Activated CD4-positive, alpha-beta T cell treated with anti-CD3 and anti-CD28 coated beads, Interleukin-2, amount 50 U/mL, for 1 hour (primary cell): ENCODE measurements at regions not wholly inside any gene's neighbourhood (a gene's known extent, or its start where the extent isn't known, plus 50 kb on each side); places are given as distances from the start of the nearest gene placed in this dataset.

ENCODE experiments used
- DNase-seq: peaks from one replicate; pipeline ENCODE4 v3.0.0-alpha.2; 2020

DNA sequence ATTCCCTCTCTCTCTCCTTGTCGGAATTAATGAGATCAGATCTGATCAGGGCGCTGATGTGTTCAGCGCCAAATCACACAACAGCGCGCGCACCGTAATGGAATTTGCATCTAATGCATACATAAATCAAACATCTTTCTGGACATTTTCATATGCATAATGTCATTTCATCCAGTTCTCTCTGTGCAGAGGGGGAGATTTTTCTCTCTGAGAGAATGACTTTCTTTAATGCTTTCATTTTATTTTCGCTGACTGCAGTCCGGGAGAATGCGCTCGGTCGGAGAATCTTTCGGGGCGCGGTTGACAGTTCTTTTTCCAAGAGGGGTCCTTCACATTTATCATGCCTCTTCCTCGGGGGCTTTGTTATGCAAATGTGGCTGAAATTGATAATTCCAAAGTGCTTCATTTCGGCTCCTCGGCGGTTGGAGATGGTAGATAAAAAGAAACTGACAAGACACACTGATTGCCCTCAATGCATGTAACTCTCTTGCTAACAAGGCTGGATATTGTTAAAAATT, 615.9 kb downstream of the VRK1 start:
- no peak for DNase-seq

DNA sequence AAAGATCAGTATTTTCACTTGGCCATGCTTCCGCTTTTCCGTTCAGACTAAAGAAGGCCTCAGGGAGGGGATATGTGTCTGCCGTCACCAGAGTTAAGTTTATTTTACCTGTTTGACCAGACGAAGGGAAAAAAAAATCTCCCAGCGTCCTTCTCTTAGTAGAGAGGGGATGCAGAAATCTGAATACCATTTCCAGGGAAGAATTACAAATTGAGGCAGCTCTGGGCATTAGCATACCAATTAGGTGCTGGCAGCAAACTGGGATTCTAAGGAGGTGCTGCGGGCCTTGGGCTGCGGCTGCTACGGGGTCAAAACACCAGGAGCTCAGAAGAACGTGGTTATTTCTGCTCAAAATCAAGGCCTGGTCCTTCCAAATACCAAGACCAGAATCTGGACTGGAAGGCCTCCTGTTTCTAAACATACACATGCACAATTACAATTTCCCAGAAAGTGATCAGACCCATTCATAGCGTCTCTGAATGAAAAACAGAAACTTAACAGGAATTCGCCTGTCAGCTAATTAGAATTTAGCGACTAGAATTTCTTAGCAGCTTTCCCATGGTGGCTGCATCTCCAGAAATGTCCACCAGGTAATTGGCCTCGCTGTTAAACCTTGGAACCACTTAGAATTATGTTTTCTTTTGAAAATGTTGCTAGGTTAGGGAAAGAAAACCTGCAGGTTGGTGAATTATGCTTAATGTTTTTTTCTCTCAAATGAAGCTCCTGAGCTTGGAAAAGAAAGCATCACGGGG, 617.0 kb downstream of the VRK1 start:
- DNase-seq, result no peak

DNA sequence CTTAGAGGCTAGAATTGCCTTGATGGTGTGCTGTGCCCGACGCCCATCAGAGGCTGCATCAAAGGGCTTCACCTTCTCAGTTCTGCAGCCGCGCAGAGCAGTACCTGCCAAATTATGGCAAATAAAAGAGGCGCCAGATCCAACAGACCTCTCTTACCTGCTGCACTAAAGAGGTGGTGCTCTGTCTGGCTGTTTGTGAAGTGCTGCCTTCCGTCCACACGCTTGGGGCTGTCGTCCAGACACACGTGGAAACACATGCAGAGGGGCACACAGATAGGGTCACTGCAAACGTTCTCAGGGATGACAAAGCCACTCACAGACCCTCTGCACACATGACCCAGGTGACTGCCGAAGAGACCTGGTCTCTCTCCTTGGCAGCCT, 617.5 kb downstream of the VRK1 start:
- no peak for DNase-seq

DNA sequence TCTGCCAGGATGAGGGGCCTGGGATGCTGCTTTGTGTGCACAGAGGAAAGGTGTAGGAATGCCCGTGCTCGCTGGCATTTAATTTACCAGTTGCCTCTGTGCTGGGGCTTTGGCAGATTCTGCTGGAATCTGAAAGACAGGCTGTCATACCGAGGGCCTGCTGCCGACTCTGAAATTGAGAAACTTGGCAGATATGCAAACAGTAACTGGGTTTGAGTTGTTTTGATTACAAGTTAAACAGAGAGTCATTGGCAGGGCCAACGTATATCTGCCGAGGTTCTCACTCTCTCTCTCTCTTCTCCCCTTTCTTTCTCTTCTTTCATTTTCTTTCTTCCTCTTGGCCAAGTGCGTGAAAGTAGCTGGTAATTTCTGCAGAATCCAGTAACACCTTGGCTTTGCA, 618.7 kb downstream of the VRK1 start:
- no peak for DNase-seq

DNA sequence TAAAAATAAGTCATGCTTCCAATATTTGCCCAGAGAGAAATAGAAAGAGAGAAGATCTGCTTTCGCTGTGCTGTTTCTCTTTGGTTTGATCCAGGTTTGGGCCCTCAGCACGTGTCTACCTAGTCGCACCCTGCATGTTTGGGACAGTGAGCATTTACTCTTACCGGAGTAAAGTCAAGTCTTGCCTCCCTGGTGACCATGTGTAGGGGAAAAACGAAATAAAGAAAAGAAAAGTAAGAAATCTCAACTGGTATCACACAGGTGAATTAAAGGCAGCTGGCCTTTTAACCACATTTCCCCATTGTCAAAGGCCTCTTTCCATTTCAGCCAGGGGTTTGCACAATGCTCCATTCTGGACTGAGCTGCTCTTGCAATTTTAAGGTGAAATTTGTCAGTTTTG, 619.4 kb downstream of the VRK1 start:
- no peak for DNase-seq

DNA sequence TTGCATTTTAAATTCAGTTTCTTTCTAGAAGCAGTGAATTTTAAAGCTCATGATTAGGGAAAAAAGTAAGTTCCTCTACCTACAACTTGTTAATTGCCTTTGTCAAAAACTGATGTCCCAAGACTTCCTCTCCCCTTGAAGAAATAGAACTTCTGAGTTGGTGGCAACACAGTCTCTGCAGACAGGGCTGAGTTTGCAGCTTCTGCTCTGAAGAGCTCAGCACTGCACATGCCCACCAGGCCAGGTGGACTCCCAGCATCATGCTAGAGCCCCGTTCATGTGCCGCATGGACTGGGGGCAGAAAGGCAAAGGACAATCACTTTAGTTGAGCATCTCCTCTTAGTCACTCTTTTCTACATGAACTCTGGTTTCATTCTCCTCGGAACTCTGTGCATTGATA, 620.1 kb downstream of the VRK1 start:
- DNase-seq, result no peak

DNA sequence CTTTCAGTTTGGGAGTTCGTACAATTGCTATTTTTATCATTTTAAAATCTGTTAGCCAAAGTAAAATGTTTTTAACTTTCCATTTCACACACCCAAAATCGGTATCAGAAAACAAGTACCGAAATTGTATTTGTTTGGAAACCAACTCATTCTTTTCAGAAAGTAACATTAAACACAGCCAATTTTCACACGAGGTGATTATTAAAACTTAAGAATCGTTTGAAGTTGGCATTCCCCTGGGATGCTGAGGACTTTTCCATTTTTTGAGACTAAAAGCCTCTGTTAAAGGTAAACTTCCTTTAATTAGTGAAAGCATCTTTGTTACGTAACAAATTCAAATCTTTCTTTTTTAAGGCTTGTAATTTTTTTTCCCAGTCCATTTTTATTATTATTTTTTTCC, 623.0 kb downstream of the VRK1 start:
- DNase-seq, result no peak

DNA sequence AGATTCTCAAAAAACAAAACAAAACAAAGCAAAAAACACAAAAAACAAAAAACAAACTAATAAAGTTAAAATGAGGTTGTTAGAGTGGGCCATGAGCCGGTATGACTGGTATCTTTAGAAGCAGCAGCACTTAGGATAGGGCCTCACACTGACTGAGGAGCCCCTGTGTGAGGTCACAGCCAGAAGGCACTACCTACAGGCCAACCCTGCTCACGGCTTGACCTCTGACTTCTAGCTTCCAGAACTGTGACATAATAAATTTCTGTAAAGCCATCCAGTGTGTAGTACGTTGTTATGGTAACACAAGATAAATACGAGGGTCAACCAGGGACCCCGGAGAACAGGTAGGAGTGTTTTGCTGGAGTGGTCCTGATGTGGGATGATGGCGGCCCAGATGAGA, 629.6 kb downstream of the VRK1 start:
- no peak for DNase-seq

DNA sequence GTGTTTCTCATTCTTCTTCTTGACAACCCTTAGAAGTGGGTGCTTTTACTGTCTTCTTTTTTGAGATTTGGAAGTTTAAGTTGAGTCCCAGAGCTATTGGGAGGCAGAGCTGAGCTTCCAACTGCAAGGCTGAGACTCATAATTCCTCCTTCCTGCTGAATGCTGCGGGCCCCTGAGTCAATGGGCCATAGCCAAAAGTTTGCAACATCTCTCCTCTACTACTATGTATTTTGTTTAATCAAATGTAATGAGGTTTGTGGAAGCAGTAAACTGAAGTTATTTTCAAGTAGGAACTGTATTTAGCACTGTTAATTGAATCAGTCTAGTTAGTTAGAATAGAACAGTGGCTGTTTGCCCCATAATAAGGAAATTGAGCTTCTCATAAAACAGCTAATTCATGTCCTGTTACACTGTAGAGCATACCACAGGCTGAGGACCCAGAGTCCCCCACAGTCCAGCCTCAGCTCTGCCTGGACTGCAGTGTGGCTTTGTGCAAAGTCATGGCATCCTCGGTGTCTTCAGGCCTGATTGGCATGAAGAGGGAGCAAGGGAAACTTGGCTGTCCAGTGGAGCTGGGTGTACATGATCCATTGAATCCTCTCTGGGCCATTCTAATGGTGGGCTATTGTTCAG, 631.7 kb downstream of the VRK1 start:
- no peak for DNase-seq

DNA sequence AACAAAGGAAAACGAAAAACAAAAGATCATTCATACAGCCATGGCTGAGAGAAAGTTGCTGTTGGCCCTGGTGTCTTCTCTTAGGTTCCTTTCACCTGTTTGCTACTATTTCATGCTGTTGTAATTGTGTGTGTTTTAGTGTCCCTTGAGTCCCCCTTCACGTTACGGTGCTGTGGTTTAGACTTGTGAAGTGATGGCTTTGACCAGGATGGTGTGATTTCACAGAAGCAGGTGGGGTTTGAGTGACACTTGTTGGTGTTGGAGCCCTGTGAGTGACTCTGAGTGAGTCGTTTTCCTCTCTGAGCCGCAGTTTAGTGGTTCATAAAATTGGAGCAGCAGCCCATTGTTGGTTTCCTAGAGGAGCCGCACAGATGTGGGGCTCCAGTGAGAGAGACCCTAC, 635.4 kb downstream of the VRK1 start:
- DNase-seq, result no peak

DNA sequence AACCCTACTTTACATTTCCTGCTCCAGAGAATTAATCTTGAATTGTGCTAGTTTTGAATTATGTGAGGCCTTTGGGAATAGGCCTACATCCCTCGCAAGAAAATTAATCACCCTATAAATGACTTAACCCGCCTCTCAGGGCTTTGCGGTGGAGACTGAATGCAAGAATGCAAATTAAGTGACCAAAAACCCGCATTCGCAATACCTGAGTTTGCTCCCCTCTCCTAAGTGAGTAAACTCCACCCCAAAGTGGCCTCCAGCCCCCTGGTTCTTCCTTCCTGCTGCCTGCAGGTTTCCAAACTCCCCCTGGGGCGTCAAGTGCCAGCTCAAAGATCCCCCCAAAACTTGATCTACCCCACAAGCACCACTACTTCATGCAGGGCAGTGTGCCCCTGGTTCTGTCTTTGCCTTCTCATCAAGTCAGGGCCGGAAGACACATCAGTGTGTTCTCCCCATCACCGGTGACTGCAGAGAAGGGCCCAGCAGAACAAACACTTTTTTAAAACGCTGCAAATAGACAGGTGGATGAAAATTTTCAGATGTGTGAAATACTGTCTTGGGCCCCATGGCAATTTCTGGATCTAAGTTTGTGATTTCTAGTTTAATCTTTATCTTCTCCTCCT, 644.7 kb downstream of the VRK1 start:
- no peak for DNase-seq

DNA sequence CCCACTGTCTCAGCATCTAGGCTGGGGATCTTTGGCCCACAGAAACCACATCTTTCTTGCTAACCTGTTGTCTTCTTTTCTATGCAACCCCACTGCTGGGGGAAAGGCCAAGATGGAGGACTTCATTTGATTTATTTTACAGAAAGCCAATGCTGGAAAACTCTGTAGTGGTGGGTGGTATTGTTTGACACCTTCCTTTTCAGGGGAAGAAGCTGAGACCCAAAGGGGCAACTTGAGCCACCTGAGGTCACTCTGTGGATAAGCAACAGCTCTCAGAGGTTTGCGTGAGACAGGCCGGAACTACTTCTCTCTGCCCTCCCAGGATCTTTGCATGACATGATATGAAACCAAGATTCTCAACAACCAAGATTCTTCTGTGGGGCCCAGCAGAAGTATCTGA, 645.2 kb downstream of the VRK1 start:
- no peak for DNase-seq

DNA sequence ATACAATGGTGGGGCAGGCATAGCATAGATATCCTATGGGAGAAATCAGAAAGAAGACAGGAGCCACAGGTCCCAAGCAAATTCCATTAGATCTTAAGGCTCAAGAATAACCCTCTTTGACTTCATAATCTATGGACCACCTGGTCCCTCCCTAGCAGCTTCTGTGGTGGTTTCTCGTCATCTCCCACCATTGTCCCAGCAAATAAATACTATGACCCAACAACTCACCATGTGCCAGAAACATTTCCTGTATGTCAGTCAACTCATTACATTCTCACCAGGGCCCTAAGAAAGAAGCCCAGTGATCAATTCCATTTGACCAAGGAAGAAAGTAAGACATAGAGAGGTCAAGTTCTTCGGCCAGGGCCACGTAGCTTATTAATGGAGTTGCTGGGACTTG, 646.2 kb downstream of the VRK1 start:
- no peak for DNase-seq

DNA sequence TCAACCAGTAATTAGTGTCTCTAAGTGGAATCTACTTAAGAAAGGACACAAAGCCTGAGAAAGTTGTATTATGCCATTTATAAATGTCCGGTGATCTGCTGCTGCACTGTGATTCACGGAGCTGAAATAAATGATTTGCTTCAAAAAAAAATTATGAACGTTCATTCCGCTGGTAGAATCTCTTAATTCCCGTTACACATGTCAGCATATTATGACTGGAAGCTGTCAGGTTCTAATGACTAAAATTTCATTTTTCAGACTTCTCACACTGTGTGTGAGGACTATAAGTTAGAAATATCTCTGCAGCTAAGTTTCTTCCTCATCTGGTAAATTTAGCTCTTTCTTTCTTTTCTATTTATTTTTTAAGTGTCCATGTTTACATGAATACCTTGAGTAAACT, 647.1 kb downstream of the VRK1 start:
- no peak for DNase-seq

DNA sequence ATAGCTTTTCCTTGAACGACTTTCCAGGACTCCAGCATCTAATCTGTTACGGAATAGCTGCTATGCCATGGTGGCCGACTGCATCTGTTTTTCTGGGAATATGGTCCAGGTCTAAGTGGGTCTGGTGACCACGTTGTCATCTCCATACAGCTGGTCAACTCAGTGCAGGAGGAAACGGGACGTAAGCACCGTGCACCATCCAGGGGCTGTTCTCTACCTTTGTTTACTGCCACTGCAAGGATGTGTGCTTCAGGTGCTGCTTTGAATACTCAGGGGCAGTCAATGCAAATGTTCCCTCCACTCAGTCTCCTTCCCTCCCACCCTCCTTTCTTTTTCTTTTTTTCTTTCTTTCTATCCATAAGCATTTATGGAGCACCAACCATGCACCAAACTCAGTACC, 648.2 kb downstream of the VRK1 start:
- no peak for DNase-seq

DNA sequence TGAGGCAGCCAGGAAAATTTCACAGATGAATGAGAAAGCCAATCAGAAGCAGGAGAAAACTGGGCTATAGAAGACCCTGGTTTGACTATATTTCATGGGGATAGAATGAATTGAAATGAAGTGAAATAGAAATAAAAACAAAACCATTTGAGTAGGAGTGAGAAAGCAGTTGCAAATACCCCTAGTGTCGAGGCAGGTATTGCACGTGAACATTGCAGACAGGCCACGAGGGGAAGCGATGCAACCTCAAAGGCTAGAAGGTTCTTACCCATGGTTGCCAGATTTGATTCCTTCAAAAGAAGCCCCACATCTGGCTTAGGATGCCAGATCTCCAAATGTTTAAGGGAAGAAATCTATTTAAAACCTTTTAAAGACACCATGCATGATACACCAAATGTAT, 648.9 kb downstream of the VRK1 start:
- DNase-seq, result no peak

DNA sequence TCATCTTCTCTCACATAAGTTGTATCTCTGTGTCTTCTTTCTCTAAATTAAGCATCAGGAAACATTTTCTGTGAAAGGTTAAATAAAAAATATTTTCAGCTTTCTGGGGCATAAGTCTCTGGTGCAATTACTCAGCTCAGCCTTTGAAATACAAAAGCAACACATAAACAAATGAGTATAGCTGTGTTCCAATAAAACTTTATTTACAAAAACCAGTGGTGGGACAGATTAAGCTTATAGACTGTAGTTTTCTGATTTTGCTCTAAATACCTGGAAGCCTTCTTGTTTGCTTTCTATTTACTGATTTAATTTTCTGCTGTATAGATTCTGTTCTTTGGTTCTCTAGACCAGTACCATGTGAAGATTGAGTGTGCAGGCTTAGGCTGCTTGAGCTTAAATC, 655.1 kb downstream of the VRK1 start:
- DNase-seq, result no peak

DNA sequence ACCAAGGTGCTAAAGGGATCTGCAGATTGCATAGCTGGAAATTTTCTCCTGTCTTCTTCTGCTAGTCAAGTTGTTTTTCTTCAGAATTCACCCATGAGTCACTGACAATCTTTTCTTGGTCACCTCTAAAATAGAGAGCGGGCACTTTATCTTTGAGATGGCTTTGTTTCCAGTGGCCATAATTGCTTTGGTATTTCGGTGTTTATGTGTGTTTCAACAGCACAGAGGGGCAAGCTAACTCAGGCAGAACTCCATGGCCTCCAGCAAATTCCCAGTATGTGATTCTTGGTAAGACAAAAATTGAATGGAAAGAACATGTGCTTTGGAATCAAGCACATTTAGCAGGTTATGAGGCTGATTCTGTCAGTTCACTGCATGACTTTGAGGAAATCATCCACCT, 656.8 kb downstream of the VRK1 start:
- no peak for DNase-seq

DNA sequence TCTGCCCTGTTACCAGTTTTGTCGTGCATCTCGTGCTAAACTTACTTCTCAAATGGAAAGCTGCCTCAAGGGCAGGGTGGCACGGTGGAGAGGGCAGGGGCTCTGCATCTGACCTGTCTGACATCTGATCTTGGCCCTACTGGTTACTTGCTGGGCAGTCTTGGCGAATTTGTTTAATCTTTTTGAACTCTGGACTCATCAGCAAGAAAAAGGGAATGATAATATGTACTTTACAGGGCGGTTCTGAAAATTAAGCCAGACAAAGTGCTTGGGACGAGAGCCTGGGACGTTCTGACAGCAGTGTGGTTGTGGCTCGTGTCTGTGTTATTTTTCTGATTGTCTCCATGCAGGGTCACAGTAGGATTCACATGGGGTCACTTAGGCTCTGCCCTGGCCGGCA, 659.3 kb downstream of the VRK1 start:
- DNase-seq, result no peak

DNA sequence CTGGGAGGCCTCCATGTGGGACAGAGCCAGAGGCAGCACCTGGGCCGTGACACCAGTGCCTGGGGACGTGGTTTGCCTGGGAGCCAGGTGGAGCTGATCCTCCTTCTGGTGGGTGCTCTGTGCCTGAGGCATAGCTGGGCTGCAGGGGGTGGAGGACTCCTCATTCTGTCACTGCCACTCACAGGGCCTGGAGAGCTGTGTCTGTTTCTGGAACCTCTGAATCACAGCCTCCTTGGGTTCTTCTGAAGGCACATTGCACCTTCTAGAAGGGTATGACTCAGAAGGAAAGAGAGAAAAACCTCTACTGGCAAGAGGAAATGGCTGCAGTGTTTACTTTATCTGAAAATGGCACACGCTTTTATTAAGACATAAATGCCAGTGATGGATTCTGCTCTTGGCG, 659.8 kb downstream of the VRK1 start:
- peak; percentile 22 for DNase-seq

DNA sequence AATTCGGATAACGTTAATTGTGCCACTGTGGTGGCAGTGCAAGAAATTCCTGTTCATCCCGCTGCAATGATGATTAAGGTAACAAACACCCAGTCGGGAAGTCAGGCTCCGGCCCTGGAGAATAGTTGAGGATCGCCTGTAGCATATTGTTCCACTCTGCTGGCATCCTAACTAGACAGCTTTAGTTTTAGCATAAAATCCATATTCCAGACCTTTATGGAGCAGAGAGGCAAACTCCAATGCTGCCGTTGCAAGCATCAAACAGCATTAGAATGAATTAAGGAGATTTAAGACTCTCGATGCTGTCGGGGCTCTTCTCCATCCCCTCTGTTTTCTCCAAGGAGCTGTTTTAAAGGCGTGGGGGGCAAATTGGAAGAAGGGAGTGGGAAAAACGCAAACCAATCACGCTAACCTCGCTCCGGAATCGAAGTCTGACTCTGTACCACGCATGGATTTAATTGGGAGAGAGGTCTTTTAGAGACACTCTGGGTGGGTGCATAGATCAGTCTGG, 660.4 kb downstream of the VRK1 start:
- DNase-seq, result no peak

DNA sequence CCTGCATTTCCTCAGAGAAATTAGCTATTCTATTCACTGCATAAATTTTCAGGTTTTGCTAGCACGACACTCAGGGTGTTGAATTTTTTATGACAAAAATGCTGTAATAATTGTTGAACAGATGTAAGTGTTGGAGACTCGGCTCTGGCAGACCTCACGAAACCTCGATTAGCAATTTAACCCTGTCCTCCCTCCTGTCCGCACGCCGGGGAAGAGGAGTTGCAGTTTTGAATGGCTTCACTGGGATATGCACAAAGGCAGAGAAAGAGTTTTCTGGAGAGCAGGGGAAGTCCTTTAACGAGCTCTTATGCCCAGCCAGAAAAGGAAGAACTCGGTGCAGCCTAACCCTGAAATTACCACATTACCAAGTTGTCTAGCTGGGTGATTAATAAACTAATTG, 661.1 kb downstream of the VRK1 start:
- no peak for DNase-seq

DNA sequence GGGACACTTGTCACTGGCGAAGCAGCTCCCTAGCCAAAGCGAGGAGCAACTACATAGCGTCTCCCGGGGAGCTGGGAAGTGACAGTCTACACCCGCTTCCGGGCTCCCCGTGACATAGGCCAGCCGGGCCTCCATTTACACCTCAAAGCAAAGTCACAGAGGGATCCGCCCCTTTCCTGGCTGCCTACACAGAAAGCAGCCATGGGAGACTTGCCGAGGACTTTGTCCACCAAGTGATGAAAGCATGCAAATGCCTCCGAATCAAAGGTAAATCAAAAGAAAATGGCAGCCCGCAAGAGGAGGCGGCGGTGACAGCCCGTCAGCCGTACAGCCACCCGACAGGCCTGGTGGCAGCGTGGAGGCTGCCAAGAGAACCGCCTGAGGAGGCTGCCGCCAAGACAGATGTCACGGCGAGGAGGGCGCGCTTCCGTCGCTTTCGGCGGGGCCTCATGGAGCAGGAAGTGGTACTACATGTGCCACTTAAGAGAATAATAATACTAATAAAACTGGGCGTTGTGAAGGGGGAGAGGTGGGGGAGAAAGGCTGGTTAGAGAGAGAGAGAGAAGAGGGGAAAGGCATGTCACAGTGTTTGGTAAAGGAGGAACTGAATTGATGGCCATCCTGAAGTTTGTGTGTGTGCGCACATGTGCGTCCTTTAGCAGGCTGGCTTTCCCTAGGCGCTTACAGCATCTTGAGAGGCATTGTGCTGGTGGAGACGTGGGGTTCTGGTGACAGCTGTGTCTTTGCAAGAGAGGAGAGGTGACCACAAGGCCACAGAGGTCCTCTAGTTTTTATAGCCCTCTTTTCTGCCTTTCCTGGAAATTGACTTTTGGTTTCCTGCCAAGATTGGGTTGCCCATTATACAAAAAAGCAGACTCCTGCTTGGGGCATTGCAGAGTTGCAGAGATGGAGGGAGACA, 661.7 kb downstream of the VRK1 start:
- DNase-seq, result peak; percentile 77
